Parathyroid adenoma (tissue), 2 donors: ENCODE measurements at regions not wholly inside any gene's neighbourhood (a gene's known extent, or its start where the extent isn't known, plus 50 kb on each side); places are given as distances from the start of the nearest gene placed in this dataset.

ENCODE experiments used
- H2AFZ ChIP-seq: fragments of 300-600 bp; sonication (generic); one replicate; pipeline ENCODE4 v1.7.0; 2017; ENCODE audit warnings: antibody characterized with exemption, mild to moderate bottlenecking
- H3K27ac ChIP-seq: fragments of 300-600 bp; sonication (generic); one replicate; pipeline ENCODE4 v1.7.0; 2017
- H3K27me3 ChIP-seq: fragments of 300-600 bp; sonication (generic); one replicate; pipeline ENCODE4 v1.7.0; 2017; ENCODE audit warnings: low read length; ENCODE audit not compliant: control insufficient read depth, insufficient read depth
- H3K36me3 ChIP-seq: fragments of 300-600 bp; sonication (generic); one replicate; pipeline ENCODE4 v1.7.0; 2017; ENCODE audit warnings: low read length; ENCODE audit not compliant: control insufficient read depth, insufficient read depth
- H3K4me1 ChIP-seq: fragments of 300-600 bp; sonication (generic); one replicate; pipeline ENCODE4 v1.7.0; 2017; ENCODE audit warnings: control low read depth
- H3K4me2 ChIP-seq: fragments of 300-600 bp; sonication (generic); one replicate; pipeline ENCODE4 v1.7.0; 2017; ENCODE audit warnings: low read length
- H3K4me3 ChIP-seq: fragments of 300-600 bp; sonication (generic); one replicate; pipeline ENCODE4 v1.7.0; 2017; ENCODE audit warnings: low read depth, low read length
- H3K79me2 ChIP-seq: fragments of 300-600 bp; sonication (generic); one replicate; pipeline ENCODE4 v1.7.0; 2017; ENCODE audit warnings: control low read depth
- H3K9ac ChIP-seq: fragments of 300-600 bp; sonication (generic); one replicate; pipeline ENCODE4 v1.7.0; 2017; ENCODE audit warnings: mild to moderate bottlenecking
- H3K9me3 ChIP-seq: fragments of 300-600 bp; sonication (generic); one replicate; pipeline ENCODE4 v1.7.0; 2017; ENCODE audit warnings: low read length; ENCODE audit not compliant: control insufficient read depth
- TF ChIP-seq, protein P1 (sequence below): fragments of 300-600 bp; sonication (generic); IDR thresholded peaks from one replicate; pipeline ENCODE4 v1.7.0; 2017; ENCODE audit warnings: antibody characterized with exemption, mild to moderate bottlenecking
- donor health status: primary hyperparathyroidism.

GRCh38 chr10:21296575-21297355 is 228.7 kb downstream of the SKIDA1 start:
- H3K4me3 ChIP-seq = no peak overlapping the region
- H3K27ac ChIP-seq = no peak overlapping the region
- H3K36me3 ChIP-seq = no peaks in the 10 kb centered on the region
- no peaks in the 10 kb centered on the region for H3K9me3 ChIP-seq
- TF ChIP-seq, protein P1, sequence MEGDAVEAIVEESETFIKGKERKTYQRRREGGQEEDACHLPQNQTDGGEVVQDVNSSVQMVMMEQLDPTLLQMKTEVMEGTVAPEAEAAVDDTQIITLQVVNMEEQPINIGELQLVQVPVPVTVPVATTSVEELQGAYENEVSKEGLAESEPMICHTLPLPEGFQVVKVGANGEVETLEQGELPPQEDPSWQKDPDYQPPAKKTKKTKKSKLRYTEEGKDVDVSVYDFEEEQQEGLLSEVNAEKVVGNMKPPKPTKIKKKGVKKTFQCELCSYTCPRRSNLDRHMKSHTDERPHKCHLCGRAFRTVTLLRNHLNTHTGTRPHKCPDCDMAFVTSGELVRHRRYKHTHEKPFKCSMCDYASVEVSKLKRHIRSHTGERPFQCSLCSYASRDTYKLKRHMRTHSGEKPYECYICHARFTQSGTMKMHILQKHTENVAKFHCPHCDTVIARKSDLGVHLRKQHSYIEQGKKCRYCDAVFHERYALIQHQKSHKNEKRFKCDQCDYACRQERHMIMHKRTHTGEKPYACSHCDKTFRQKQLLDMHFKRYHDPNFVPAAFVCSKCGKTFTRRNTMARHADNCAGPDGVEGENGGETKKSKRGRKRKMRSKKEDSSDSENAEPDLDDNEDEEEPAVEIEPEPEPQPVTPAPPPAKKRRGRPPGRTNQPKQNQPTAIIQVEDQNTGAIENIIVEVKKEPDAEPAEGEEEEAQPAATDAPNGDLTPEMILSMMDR = no peak
- H3K9ac ChIP-seq = no peak overlapping the region
- no peaks in the 10 kb centered on the region for H3K79me2 ChIP-seq
- peak overlapping the region; percentile 72 for H2AFZ ChIP-seq
- no peaks in the 10 kb centered on the region for H3K27me3 ChIP-seq
- H3K4me1 ChIP-seq = peaks cover 32% of the 10 kb centered on the region
- no peak overlapping the region for H3K4me2 ChIP-seq

GRCh38 chr10:21293518-21294356 is 231.7 kb downstream of the SKIDA1 start:
- Histone ChIP-seq H3K4me1 (peaks cover 38% of the 10 kb centered on the region), H3K9me3 (no peaks in the 10 kb centered on the region), H3K27ac (peak overlapping the region; percentile 83), H3K9ac (no peak overlapping the region), H3K4me2 (peak overlapping the region; percentile 60), H3K27me3 (no peaks in the 10 kb centered on the region), H2AFZ (peak overlapping the region; percentile 67), H3K36me3 (no peaks in the 10 kb centered on the region), H3K4me3 (peak overlapping the region; percentile 40), H3K79me2 (no peaks in the 10 kb centered on the region)
- TF ChIP-seq, protein P1 = no peak

DNA sequence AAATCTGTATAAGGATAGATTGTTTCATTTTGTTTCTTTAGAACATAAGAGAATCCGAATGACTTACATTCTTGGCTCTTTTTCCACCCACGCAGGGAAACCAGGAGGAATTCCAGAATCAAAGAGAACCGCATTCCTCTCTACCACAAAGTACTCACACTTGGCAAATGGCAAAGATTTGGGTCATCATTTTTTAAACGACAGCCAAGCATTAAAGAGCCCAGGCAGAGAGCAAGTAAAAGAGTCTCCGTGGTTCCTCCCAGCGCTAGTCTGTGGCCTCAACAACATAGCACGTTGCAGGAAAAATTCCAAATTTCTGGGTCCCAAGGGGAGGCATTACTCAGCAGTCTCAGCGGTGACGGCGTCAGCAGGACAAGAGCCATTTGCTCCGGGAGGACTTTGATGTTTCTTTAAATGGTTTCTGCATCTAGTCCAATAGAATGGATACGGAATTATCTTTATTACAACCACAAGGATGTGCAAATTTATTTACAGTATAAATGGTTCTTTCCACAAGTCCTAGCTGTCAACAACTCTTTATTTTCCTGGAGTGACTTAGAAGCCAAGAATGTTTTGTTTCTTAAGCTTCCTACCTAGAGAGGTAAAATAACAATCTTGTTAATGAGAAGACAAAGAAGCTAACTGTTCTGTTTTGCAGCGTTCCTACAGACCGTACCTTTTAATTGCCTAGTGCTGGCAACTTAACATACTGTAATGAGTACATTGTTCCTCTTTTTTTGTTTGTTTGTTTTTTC is 232.5 kb downstream of the SKIDA1 start:
- Histone ChIP-seq H3K36me3 (no peaks in the 10 kb centered on the region), H3K4me2 (peak overlapping the region; percentile 60), H3K79me2 (no peaks in the 10 kb centered on the region), H3K4me1 (peaks cover 32% of the 10 kb centered on the region), H3K4me3 (peak overlapping the region; percentile 40), H3K9me3 (no peaks in the 10 kb centered on the region), H3K27ac (peak overlapping the region; percentile 83), H3K9ac (no peak overlapping the region), H2AFZ (peak overlapping the region; percentile 67), H3K27me3 (no peaks in the 10 kb centered on the region)
- TF ChIP-seq, protein P1 = no peak

DNA sequence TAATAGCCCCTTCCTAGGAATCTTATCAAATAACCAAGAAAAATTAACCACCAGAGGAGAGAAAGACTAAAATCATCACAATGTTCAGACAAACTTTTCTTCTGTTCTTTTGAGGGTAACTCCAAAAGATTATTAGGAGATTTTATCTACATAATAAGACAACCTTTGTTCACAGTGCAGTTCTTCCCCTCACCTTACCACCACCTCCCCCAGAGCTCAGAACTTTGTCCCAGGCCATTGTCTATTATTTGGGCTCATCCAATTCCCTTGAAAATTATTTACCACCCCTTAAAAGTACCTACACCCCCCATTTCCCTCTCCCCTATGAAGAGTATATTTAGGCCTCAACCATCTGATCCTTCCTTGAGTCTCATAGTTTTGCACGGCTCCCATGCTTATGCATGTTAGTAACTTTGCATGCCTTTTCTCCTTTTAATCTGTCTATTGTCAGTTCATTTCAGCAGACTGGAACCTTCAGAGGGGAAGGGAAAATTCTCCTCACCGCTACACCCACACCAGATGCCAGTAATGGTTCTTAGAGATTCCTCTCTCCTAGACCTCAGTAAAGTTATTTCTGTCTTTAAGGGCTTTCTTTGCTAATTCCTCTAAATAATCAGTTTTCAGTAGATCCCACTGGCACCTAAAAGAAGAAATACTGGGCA is 234.9 kb downstream of the SKIDA1 start:
- Histone ChIP-seq H3K9me3 (no peaks in the 10 kb centered on the region), H3K27me3 (no peaks in the 10 kb centered on the region), H3K79me2 (no peaks in the 10 kb centered on the region), H3K4me3 (no peak overlapping the region), H3K27ac (peak overlapping the region; percentile 47), H3K9ac (no peak overlapping the region), H3K36me3 (no peaks in the 10 kb centered on the region), H2AFZ (peak overlapping the region; percentile 30), H3K4me1 (peaks cover 30% of the 10 kb centered on the region), H3K4me2 (no peak overlapping the region)
- TF ChIP-seq, protein P1 = no peak
